HT1080 (cell line): ENCODE measurements at regions not wholly inside any gene's neighbourhood (a gene's known extent, or its start where the extent isn't known, plus 50 kb on each side); places are given as distances from the start of the nearest gene placed in this dataset.

Experiments
- DNase-seq: peaks from one replicate; pipeline ENCODE4 v3.0.0-alpha.2; 2015; ENCODE audit warnings: low read depth

- DNase-seq: no peak
Observed at GRCh38 chr13:104034891-104035290, 968.7 kb upstream of the SLC10A2 start.

GRCh38 chr13:104025303-104025702 lies 959.1 kb upstream of the SLC10A2 start:
- no peak for DNase-seq

GRCh38 chr13:104024416-104025170 lies 958.4 kb upstream of the SLC10A2 start:
- DNase-seq: peak; percentile 28

GRCh38 chr13:104021806-104022397 lies 955.7 kb upstream of the SLC10A2 start:
- DNase-seq: no peak

- no peak for DNase-seq
Observed at GRCh38 chr13:104017317-104017716, 951.1 kb upstream of the SLC10A2 start.

- DNase-seq: peak; percentile 5
Observed at GRCh38 chr13:104015646-104016396, 949.6 kb upstream of the SLC10A2 start.

GRCh38 chr13:104014803-104015645 lies 948.8 kb upstream of the SLC10A2 start:
- peak; percentile 38 for DNase-seq

GRCh38 chr13:104011505-104012241 lies 945.5 kb upstream of the SLC10A2 start:
- no peak for DNase-seq

- DNase-seq: peak; percentile 59
Observed at GRCh38 chr13:104008541-104009435, 942.6 kb upstream of the SLC10A2 start.

GRCh38 chr13:104008075-104008474 lies 941.9 kb upstream of the SLC10A2 start:
- no peak for DNase-seq

GRCh38 chr13:104006625-104007075 lies 940.4 kb upstream of the SLC10A2 start:
- peak; percentile 10 for DNase-seq

- DNase-seq: no peak
Observed at GRCh38 chr13:104004572-104004971, 938.4 kb upstream of the SLC10A2 start.

- DNase-seq: no peak
Observed at GRCh38 chr13:104002216-104002615, 936.0 kb upstream of the SLC10A2 start.

GRCh38 chr13:104001766-104002165 lies 935.5 kb upstream of the SLC10A2 start:
- no peak for DNase-seq

- DNase-seq: no peak
Observed at GRCh38 chr13:103996733-103997132, 930.5 kb upstream of the SLC10A2 start.

GRCh38 chr13:103983948-103984347 lies 917.7 kb upstream of the SLC10A2 start:
- peak; percentile 10 for DNase-seq

- DNase-seq: no peak
Observed at GRCh38 chr13:103976371-103976770, 910.2 kb upstream of the SLC10A2 start.

- DNase-seq: no peak
Observed at GRCh38 chr13:103973740-103974139, 907.5 kb upstream of the SLC10A2 start.

GRCh38 chr13:103969520-103970050 lies 903.4 kb upstream of the SLC10A2 start:
- no peak for DNase-seq
